ENCODE measurements at regions not wholly inside any gene's neighbourhood (a gene's known extent, or its start where the extent isn't known, plus 50 kb on each side); places are given as distances from the start of the nearest gene placed in this dataset.
A peak's percentile ranks its signal among the peaks of the same experiment; 100 is the strongest.

DNA sequence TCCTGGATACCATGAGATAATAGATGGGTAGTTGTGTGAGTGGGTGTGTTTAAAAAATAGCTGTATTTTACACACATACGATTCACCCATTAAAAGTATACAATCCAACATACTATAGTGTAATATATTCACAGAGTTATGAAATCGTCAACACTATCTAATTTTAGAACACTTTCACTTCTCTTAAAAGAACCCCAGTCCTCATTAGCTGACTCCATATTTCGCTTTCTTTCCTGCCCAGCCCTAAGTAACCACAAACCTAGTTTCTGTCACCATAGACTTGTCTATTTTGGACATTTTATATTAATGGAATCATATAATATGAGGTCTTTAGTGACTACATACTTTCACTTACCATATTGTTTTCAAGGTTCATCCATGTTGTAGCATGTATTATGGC is 63.8 kb upstream of the S1PR3 start:
- DNase-seq = no peak
- no peaks in the 10 kb centered on the region for H3K9me3 ChIP-seq (ENCODE audit: control insufficient read depth, low read length, poor library complexity, severe bottlenecking)
- Mint-ChIP-seq H3K36me3 (ENCODE audit: low read depth) (no peaks in the 10 kb centered on the region), H3K27ac (no peak overlapping the region), H3K4me3 (no peak overlapping the region), H3K27me3 (peaks cover 16% of the 10 kb centered on the region), H3K4me1 (peaks cover 17% of the 10 kb centered on the region)
- ATAC-seq = peak; percentile 50

DNA sequence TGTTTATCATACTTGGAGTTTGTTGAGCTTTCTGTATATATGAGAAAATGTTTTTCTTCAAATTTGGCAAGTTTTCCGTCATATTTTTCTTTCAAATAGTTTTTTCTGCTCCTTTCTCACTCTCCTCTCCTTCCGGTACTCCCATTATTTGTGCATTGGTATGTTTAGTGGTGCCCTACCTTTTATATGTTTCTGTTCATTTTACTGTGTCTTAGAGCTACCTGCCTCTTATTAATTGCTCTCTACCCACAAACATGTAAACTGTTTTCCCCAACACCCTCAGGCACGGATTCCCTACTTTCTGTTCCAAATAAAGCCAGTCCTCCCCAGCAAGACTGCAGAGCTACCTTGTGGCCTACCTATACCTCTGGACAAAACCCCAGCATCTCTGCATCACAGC is 60.6 kb upstream of the S1PR3 start:
- H3K9me3 ChIP-seq (ENCODE audit: control insufficient read depth, low read length, poor library complexity, severe bottlenecking) = no peaks in the 10 kb centered on the region
- Mint-ChIP-seq H3K4me1 (peaks cover 4% of the 10 kb centered on the region), H3K4me3 (no peak overlapping the region), H3K36me3 (ENCODE audit: low read depth) (no peaks in the 10 kb centered on the region), H3K27me3 (peaks cover 28% of the 10 kb centered on the region), H3K27ac (no peak overlapping the region)
- DNase-seq = no peak
- no peak for ATAC-seq

DNA sequence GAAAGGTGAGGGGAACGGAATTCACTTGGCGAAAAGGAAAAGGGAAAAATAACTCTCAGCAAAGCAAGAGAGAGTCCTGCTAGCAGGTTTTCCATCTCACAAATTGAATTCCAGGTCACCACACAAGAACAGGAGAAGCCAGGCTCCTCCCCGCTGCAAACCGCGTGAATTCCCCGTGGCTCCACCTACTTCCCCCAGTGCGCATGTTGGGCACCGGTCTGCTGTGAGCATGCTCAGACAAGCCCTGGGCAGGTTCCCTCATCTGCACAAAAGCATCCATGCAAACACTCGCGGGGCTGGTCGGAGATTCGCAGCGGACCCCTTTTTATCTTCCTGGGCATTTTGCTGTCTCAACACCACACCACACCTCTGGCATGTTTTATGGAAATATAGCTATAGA is 58.5 kb upstream of the S1PR3 start:
- ATAC-seq (no peak), DNase-seq (no peak)
- H3K27ac Mint-ChIP-seq = no peak overlapping the region
- H3K4me3 Mint-ChIP-seq = no peak overlapping the region
- H3K36me3 Mint-ChIP-seq (ENCODE audit: low read depth) = peaks cover 3% of the 10 kb centered on the region
- no peaks in the 10 kb centered on the region for H3K9me3 ChIP-seq (ENCODE audit: control insufficient read depth, low read length, poor library complexity, severe bottlenecking)
- peaks cover 35% of the 10 kb centered on the region for H3K27me3 Mint-ChIP-seq
- H3K4me1 Mint-ChIP-seq = no peaks in the 10 kb centered on the region

- H3K27ac Mint-ChIP-seq = no peak overlapping the region
- peaks cover 35% of the 10 kb centered on the region for H3K27me3 Mint-ChIP-seq
- H3K36me3 Mint-ChIP-seq (ENCODE audit: low read depth) = peaks cover 3% of the 10 kb centered on the region
- no peak overlapping the region for H3K4me3 Mint-ChIP-seq
- no peaks in the 10 kb centered on the region for H3K9me3 ChIP-seq (ENCODE audit: control insufficient read depth, low read length, poor library complexity, severe bottlenecking)
- no peak for DNase-seq
- ATAC-seq = no peak
- H3K4me1 Mint-ChIP-seq = no peaks in the 10 kb centered on the region
These were observed 57.5 kb upstream of the S1PR3 start for GRCh38 chr9:88933607-88934379.

DNA sequence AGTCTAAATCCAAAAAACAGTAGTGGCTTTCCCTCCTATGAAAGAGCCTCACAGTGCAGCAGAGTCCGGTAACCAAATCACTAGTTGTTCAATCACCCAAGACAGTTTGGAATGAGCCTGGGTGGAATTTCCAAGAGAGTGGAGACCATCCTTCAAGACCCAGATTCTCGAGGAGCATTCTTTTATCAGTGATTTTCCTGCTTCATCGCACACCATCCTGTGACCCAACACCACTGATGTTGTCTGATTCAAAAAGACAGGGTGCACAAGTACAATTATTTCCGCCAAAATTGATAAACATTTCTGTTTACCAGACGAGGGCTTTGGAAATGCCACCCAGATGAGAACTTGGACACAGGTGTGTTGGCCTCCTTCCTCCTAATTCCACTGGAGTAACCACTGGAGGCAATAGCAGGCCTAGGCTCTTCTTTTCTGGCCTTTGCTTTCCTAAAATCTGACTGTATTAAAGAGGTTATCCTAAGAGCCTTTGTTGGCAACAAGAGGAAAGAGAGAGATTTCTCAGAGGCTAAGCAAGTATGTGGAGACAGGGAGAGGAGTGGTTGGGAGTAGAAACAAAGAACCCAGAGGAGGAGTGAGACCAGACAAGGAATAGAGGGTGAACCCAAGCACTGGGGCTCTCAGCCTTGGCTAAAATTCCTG is 56.3 kb upstream of the S1PR3 start:
- H3K27me3 Mint-ChIP-seq = peaks cover 35% of the 10 kb centered on the region
- ATAC-seq = no peak
- DNase-seq = no peak
- H3K36me3 Mint-ChIP-seq (ENCODE audit: low read depth) = peaks cover 3% of the 10 kb centered on the region
- no peaks in the 10 kb centered on the region for H3K4me1 Mint-ChIP-seq
- no peak overlapping the region for H3K27ac Mint-ChIP-seq
- no peaks in the 10 kb centered on the region for H3K9me3 ChIP-seq (ENCODE audit: control insufficient read depth, low read length, poor library complexity, severe bottlenecking)
- no peak overlapping the region for H3K4me3 Mint-ChIP-seq

GRCh38 chr9:88936132-88936531 is 55.1 kb upstream of the S1PR3 start:
- Mint-ChIP-seq H3K4me1 (no peaks in the 10 kb centered on the region), H3K27ac (no peak overlapping the region), H3K27me3 (peaks cover 35% of the 10 kb centered on the region), H3K36me3 (ENCODE audit: low read depth) (peaks cover 3% of the 10 kb centered on the region), H3K4me3 (no peak overlapping the region)
- no peak for DNase-seq
- ATAC-seq = no peak
- no peaks in the 10 kb centered on the region for H3K9me3 ChIP-seq (ENCODE audit: control insufficient read depth, low read length, poor library complexity, severe bottlenecking)

- peaks cover 35% of the 10 kb centered on the region for H3K27me3 Mint-ChIP-seq
- ATAC-seq = no peak
- H3K4me1 Mint-ChIP-seq = no peaks in the 10 kb centered on the region
These were observed 54.6 kb upstream of the S1PR3 start for GRCh38 chr9:88936668-88937067.

DNA sequence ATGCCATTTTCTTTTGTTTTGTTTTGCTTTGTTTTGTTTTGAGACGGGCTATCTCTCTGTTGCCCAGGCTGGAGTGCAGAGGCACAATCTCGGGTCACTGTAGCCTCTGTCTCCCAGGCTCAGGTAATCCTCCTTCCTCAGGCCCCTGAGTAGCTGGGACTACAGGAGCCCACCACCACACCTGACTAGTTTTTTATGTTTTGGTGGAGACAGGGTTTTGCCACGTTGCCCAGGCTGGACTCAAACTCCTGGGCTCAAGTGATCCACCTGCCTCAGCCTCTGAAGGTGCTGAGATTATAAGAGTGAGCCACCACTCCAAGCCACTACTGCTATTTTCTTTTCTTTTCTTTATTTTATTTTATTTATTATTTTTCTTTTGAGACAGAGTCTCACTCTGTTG is 54.0 kb upstream of the S1PR3 start:
- ATAC-seq (no peak), DNase-seq (no peak)
- H3K9me3 ChIP-seq (ENCODE audit: control insufficient read depth, low read length, poor library complexity, severe bottlenecking) = no peaks in the 10 kb centered on the region
- Mint-ChIP-seq H3K27me3 (peaks cover 29% of the 10 kb centered on the region), H3K36me3 (ENCODE audit: low read depth) (peaks cover 3% of the 10 kb centered on the region), H3K27ac (no peak overlapping the region), H3K4me3 (no peak overlapping the region), H3K4me1 (no peaks in the 10 kb centered on the region)

More at GRCh38 chr9:88936668-88937067, 54.6 kb upstream of the S1PR3 start:
- Mint-ChIP-seq H3K36me3 (ENCODE audit: low read depth) (peaks cover 3% of the 10 kb centered on the region), H3K27ac (no peak overlapping the region), H3K4me3 (no peak overlapping the region)
- no peaks in the 10 kb centered on the region for H3K9me3 ChIP-seq (ENCODE audit: control insufficient read depth, low read length, poor library complexity, severe bottlenecking)
- no peak for DNase-seq

DNA sequence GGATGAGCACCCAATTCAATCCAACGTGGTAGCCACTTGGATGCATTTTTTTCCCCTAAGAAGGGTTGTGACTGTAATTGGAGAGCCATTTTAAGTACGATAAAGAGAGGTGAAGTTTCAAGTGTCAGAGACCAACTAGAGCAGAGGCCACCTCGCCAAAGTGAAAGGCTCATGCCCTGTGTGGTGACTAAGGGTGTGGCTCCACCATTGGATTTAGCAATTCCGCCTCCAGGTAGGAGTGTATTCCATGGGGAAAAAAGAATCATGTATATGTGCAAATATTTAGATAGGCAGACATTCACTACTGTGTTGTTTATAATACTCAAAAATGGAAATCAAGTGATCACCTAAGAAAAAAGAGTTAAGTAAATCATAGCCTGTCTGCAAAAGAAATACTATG is 53.1 kb upstream of the S1PR3 start:
- Mint-ChIP-seq H3K4me3 (no peak overlapping the region), H3K36me3 (ENCODE audit: low read depth) (peaks cover 3% of the 10 kb centered on the region), H3K27me3 (peaks cover 25% of the 10 kb centered on the region), H3K27ac (no peak overlapping the region), H3K4me1 (no peaks in the 10 kb centered on the region)
- no peaks in the 10 kb centered on the region for H3K9me3 ChIP-seq (ENCODE audit: control insufficient read depth, low read length, poor library complexity, severe bottlenecking)
- ATAC-seq (no peak), DNase-seq (no peak)
